LNCaP clone FGC (cell line): ENCODE measurements at regions not wholly inside any gene's neighbourhood (a gene's known extent, or its start where the extent isn't known, plus 50 kb on each side); places are given as distances from the start of the nearest gene placed in this dataset.

Experiments
- DNase-seq: peaks from one replicate; pipeline ENCODE4 v3.0.0-alpha.2; 2011; ENCODE audit warnings: low read depth
- H3K4me3 ChIP-seq: 2 replicates; pipeline ENCODE4 v1.5.1; 2011; ENCODE audit warnings: mild to moderate bottlenecking, low read depth, low read length, control low read depth
- TF ChIP-seq, protein P1 (sequence below): IDR thresholded peaks from 2 replicates; pipeline ENCODE4 v1.5.1; 2012; ENCODE audit warnings: mild to moderate bottlenecking; ENCODE audit not compliant: control insufficient read depth, insufficient read depth; ENCODE audit errors: extremely low read depth

DNA sequence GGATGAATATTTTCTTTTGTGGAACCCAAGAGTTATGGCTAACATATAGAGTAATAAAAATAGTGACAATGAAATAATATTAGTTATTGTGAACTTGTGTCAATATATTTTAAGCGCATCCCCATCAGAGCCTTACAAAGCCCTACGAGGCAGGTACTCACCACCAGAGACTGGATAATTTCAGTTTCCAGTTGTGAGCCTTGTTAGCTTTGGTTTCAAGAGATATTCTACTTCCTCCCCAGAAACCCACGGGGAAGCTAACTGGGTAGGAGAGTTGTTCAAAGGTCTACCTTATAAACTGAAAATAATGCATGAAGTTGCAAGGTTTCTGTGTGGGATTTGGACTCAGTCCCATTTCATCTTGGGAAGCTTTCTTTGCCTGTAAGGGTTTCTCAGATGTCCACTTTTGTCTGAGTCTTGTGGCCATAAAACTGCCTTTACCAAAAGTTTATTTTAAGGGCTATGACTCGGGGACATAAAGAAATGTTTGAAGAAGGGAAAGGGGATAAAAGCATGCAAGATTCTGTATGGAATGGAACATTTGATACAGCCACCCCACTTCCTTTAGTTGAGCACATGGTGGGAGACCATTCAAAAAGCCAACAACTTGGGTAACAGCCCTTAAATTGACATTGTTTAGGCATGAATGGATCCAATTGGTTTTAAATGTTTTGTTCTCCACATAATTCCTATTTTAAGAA is 57.4 kb upstream of the ANKRD55 start:
- DNase-seq, result no peak
- no peak overlapping the region for H3K4me3 ChIP-seq
- TF ChIP-seq, protein P1, sequence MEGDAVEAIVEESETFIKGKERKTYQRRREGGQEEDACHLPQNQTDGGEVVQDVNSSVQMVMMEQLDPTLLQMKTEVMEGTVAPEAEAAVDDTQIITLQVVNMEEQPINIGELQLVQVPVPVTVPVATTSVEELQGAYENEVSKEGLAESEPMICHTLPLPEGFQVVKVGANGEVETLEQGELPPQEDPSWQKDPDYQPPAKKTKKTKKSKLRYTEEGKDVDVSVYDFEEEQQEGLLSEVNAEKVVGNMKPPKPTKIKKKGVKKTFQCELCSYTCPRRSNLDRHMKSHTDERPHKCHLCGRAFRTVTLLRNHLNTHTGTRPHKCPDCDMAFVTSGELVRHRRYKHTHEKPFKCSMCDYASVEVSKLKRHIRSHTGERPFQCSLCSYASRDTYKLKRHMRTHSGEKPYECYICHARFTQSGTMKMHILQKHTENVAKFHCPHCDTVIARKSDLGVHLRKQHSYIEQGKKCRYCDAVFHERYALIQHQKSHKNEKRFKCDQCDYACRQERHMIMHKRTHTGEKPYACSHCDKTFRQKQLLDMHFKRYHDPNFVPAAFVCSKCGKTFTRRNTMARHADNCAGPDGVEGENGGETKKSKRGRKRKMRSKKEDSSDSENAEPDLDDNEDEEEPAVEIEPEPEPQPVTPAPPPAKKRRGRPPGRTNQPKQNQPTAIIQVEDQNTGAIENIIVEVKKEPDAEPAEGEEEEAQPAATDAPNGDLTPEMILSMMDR, result no peak

DNA sequence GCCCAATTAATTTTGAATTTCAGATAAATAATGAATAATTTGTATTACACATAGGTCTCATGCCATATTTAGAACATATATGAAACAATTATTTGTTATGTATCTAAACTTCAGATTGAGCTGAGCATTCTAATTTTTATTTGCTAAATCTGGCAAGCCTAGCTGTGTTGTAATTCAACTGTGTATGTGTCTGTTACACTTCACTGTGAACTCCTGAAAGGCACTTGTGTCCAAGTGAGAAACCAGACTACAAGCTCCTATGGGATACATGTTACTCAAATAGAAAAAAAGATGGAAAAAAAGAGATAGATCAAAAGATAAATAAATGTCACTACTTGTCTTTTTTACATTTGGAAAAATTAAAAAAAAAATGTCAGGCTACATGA is 56.5 kb upstream of the ANKRD55 start:
- no peak overlapping the region for H3K4me3 ChIP-seq
- no peak for DNase-seq
- TF ChIP-seq, protein P1, result no peak

DNA sequence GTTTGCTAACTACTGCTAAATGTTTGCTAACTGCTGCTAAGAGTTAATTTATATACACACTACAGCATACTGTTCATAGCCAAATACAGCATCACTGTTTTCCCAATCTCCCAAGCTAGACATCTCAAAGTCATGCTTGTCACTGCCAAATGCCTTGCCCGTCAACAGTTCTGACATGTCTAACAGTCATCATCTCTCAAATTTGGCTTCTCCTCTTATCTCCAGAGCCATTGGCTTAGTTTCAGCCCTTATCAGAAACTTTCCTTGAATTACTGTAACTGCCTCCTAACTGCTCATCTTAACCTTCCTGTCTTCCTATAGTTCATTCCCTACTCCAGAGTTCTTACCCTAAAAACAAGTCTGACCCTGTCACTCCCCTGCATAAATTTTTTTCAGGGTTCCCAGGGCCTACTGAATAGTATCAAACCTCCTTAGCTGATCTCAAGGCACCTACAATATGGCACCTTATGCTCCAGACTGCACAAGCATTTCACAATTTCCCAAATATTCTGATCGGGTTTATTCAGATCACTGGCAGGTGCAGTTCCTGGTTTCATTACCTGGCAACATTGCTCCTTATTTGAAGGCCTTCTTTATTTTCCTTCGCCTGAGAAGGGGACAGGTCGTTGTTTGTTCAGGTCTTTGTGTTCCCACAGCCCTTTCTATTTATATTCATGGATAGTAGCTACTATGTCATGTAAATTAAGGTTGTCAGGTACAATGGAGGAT is 55.9 kb upstream of the ANKRD55 start:
- H3K4me3 ChIP-seq, result no peak overlapping the region
- DNase-seq, result no peak
- TF ChIP-seq, protein P1, result no peak

DNA sequence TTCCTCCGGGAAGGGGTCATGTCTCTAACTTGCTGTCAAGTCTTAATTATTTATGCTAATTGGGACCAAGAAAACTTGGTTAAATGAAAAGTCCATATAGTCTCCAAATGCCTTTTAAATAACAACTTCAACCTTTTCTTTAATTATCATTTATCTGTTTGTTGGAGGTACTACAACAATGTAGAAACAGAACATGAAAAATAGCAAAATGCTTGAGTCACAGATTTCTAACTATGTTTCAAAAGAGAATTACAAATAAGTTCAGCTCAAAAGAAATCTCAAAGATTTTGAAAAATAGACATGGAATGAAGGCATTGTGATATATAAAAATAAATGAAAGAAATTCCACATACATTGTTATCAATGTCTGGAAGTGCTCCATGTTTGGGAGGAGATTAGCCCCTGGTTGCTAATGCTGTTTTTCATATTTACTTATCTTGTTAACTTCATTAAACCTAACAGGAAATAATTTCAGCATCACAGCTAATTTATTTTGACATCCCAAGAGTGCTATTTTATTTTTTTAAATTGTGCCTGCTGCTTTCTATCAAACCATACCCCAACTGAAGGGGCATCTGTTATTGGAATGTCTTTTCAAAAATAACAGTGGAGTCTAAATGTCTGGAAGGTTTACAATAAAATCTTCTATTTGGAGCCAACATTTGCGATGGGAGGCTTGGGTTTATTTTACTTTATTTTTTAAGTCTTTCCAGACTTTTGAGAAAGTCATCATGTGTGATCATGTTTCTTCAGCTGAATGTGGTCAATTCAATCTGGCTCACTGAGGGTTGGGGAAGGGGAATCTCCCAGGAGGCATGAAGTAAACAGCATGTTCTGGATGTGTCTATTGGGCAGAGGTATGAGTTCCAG is 53.1 kb upstream of the ANKRD55 start:
- DNase-seq, result no peak
- TF ChIP-seq, protein P1, result no peak
- no peak overlapping the region for H3K4me3 ChIP-seq

DNA sequence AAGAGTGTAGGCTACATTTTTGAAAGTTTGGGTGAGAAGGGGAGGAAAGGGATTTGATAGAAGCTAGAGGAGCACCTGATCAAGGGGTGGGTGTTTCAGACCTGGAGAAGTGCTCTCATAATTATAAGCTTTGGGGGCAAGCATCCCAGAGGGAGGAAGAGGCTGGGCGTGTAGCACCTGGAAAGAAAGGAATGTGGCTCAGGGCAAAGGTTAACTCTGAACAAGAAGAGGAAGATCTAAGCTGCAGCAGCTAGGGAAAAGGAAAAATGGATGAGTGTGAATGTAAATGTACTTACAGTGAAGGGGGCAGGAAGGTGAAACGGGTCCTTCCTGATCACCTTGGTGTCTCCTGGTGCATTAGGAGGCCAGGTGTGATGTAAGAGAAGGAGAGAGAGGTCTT is 49.8 kb upstream of the ANKRD55 start:
- TF ChIP-seq, protein P1, result no peak
- H3K4me3 ChIP-seq, result no peak overlapping the region
- no peak for DNase-seq
